ENCODE measurements at regions not wholly inside any gene's neighbourhood (a gene's known extent, or its start where the extent isn't known, plus 50 kb on each side); places are given as distances from the start of the nearest gene placed in this dataset.

DNA sequence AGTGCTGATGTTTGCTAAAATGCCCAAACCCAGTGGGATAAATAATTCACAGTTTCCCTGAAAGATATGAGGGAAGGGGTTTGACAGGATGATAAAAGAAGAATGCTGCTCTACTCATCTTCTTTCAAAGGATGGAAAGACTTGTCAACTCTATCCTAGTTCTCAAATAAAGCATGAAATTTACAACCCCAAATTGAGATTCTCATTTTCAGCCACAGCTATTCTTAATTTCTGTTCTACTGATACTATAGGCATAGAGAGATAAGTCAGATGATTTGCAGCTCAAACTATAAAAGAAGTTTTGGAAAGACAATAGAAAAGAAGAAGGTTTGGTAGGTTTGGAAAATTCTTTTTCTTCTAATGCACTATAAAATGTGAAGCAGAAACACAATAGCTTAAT, 542.6 kb downstream of the CSNK1G3 start:
- TF ChIP-seq, protein P1, sequence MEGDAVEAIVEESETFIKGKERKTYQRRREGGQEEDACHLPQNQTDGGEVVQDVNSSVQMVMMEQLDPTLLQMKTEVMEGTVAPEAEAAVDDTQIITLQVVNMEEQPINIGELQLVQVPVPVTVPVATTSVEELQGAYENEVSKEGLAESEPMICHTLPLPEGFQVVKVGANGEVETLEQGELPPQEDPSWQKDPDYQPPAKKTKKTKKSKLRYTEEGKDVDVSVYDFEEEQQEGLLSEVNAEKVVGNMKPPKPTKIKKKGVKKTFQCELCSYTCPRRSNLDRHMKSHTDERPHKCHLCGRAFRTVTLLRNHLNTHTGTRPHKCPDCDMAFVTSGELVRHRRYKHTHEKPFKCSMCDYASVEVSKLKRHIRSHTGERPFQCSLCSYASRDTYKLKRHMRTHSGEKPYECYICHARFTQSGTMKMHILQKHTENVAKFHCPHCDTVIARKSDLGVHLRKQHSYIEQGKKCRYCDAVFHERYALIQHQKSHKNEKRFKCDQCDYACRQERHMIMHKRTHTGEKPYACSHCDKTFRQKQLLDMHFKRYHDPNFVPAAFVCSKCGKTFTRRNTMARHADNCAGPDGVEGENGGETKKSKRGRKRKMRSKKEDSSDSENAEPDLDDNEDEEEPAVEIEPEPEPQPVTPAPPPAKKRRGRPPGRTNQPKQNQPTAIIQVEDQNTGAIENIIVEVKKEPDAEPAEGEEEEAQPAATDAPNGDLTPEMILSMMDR (IDR thresholded peaks at IDR 0.05) = no peak
- TF ChIP-seq POLR2A (IDR thresholded peaks at IDR 0.05) = no peak

All from uterus (tissue), 2 donors.